Adrenal gland (tissue), 9 donors: ENCODE measurements at regions not wholly inside any gene's neighbourhood (a gene's known extent, or its start where the extent isn't known, plus 50 kb on each side); places are given as distances from the start of the nearest gene placed in this dataset.

ENCODE experiments used
- DNase-seq, 7 donors: peaks; one replicate each; pipeline ENCODE4 v3.0.0-alpha.2; 2019 to 2020
- H3K27ac ChIP-seq, 5 donors: fragments of 200-600 bp; sonication (generic) in 4 of 5; 1 replicate in 3 of 5; 2 replicates in 2 of 5; pipeline versions ENCODE4 v1.5.1 to v1.8.0; 2016 to 2020; ENCODE audit warnings: mild to moderate bottlenecking in 1 of 5
- H3K27me3 ChIP-seq: fragments of 200-600 bp; 2 replicates; pipeline ENCODE4 v1.8.0; 2021
- H3K36me3 ChIP-seq, 2 donors: fragments of 200-600 bp; replicated peaks in 1 of 2; 1 replicate in 1 of 2; 2 replicates in 1 of 2; pipeline versions ENCODE4 v1.5.1 to v1.8.0; 2018 to 2022
- H3K4me1 ChIP-seq, 2 donors: fragments of 200-600 bp; replicated peaks in 1 of 2; 1 replicate in 1 of 2; 2 replicates in 1 of 2; pipeline versions ENCODE4 v1.5.1 to v1.8.0; 2018 to 2021
- H3K4me3 ChIP-seq, 4 donors: fragments of 200-600 bp; sonication (generic) in 3 of 4; one replicate each; pipeline ENCODE4 v1.5.1; 2016 to 2018
- H3K9me3 ChIP-seq, 3 donors: fragments of 200-600 bp; sonication (generic) in 1 of 3; replicated peaks in 1 of 3; 1 replicate in 2 of 3; 2 replicates in 1 of 3; pipeline versions ENCODE4 v1.5.1 to v1.8.0; 2016 to 2021
- CTCF ChIP-seq, 6 experiments: fragments of 450-650 bp in 4 of 6; fragments of 200-600 bp in 2 of 6; sonication (generic) in 1 of 6; IDR thresholded peaks; 1 replicate in 5 of 6; 2 replicates in 1 of 6; pipeline versions ENCODE4 v1.5.1 to v1.8.0; 2016 to 2021; ENCODE audit warnings: antibody characterized with exemption in 6 of 6, mild to moderate bottlenecking in 2 of 6, moderate library complexity in 1 of 6
- POLR2A ChIP-seq, 2 donors: fragments of 450-650 bp; IDR thresholded peaks; one replicate each; pipeline ENCODE4 v1.6.1; 2017; ENCODE audit warnings: antibody characterized with exemption in 2 of 2, mild to moderate bottlenecking in 2 of 2, moderate library complexity in 1 of 2
- WGBS, 4 donors: extraction: QIAGEN DNeasy Blood & Tissue Kit in 2 of 4; methylation state at CpG; one replicate each; pipeline versions ENCODE4 v1.1.5 to v1.1.7; 2013 to 2017; 5-methylcytosine and 5-hydroxymethylcytosine counted together
- intact Hi-C, 2 donors: fragments of 100-400 bp; cut with DNase I; formaldehyde crosslinking; loops; one replicate each; pipeline versions ENCODE4 v1.14.1 to v1.15.0; 2022 to 2023
- donor health status: healthy with polysubstance abuse.
- donor health status: Bipolar disorder and iron deficiency.
- donor health status: DM: yes; HTN: yes; CAD: no.
- donor health status: DM: no; HTN: no; CAD: no.
- donor health status: DM: no; HTN: no; CAD: no.

- Histone ChIP-seq H3K27me3 (no peaks in the 10 kb centered on the region), H3K36me3 (no peaks in the 10 kb centered on the region), H3K4me1 (no peaks in the 10 kb centered on the region), H3K9me3 (no peaks in the 10 kb centered on the region), H3K27ac (no peak overlapping the region), H3K4me3 (no peak overlapping the region)
- intact Hi-C loops: no loop called here
- TF ChIP-seq POLR2A (IDR thresholded peaks at IDR 0.05): no peak
- no peak for TF ChIP-seq CTCF (IDR thresholded peaks at IDR 0.05)
- no peak for DNase-seq
- 63 to 67% (median 66%) methylated on average over 8 of the region's 8 CpGs for WGBS, 4 donors
Measured at GRCh38 chr3:88263417-88264100, 113.8 kb downstream of the C3orf38 start.

GRCh38 chr3:88267441-88267840, 117.7 kb downstream of the C3orf38 start:
- H3K4me3 ChIP-seq: no peak overlapping the region
- H3K36me3 ChIP-seq: no peaks in the 10 kb centered on the region
- TF ChIP-seq CTCF (IDR thresholded peaks at IDR 0.05) (no peak), POLR2A (IDR thresholded peaks at IDR 0.05) (no peak)
- H3K4me1 ChIP-seq: no peaks in the 10 kb centered on the region
- H3K27me3 ChIP-seq: no peaks in the 10 kb centered on the region
- no peak for DNase-seq
- H3K9me3 ChIP-seq: peaks cover 0 to 3% (median 0%) of the 10 kb centered on the region in 3 donors
- WGBS, 4 donors: 51 to 65% (median 59%) methylated on average over 5 of the region's 5 CpGs
- H3K27ac ChIP-seq: no peak overlapping the region
- intact Hi-C loops: no loop called here

GRCh38 chr3:88267847-88268246, 118.1 kb downstream of the C3orf38 start:
- intact Hi-C loops: no loop called here
- 19 to 36% (median 26%) methylated on average over 3 of the region's 3 CpGs for WGBS, 4 donors
- no peak for TF ChIP-seq CTCF (IDR thresholded peaks at IDR 0.05)
- no peak for TF ChIP-seq POLR2A (IDR thresholded peaks at IDR 0.05)
- no peak overlapping the region for H3K4me3 ChIP-seq
- H3K9me3 ChIP-seq: peaks cover 0 to 3% (median 0%) of the 10 kb centered on the region in 3 donors
- no peak for DNase-seq
- H3K4me1 ChIP-seq: no peaks in the 10 kb centered on the region
- no peaks in the 10 kb centered on the region for H3K36me3 ChIP-seq
- H3K27me3 ChIP-seq: no peaks in the 10 kb centered on the region
- no peak overlapping the region for H3K27ac ChIP-seq

- 50 to 67% (median 51%) methylated on average over 3 of the region's 3 CpGs for WGBS, 4 donors
- intact Hi-C loops: no loop called here
- no peaks in the 10 kb centered on the region for H3K4me1 ChIP-seq
- no peak overlapping the region for H3K27ac ChIP-seq
- H3K9me3 ChIP-seq: no peaks in the 10 kb centered on the region
- H3K36me3 ChIP-seq: no peaks in the 10 kb centered on the region
- H3K4me3 ChIP-seq: no peak overlapping the region
- no peak for DNase-seq
- TF ChIP-seq POLR2A (IDR thresholded peaks at IDR 0.05) (no peak), CTCF (IDR thresholded peaks at IDR 0.05) (no peak)
- no peaks in the 10 kb centered on the region for H3K27me3 ChIP-seq
Measured at GRCh38 chr3:88280326-88280725, 130.6 kb downstream of the C3orf38 start.
